ENCODE measurements at regions not wholly inside any gene's neighbourhood (a gene's known extent, or its start where the extent isn't known, plus 50 kb on each side); places are given as distances from the start of the nearest gene placed in this dataset.

DNA sequence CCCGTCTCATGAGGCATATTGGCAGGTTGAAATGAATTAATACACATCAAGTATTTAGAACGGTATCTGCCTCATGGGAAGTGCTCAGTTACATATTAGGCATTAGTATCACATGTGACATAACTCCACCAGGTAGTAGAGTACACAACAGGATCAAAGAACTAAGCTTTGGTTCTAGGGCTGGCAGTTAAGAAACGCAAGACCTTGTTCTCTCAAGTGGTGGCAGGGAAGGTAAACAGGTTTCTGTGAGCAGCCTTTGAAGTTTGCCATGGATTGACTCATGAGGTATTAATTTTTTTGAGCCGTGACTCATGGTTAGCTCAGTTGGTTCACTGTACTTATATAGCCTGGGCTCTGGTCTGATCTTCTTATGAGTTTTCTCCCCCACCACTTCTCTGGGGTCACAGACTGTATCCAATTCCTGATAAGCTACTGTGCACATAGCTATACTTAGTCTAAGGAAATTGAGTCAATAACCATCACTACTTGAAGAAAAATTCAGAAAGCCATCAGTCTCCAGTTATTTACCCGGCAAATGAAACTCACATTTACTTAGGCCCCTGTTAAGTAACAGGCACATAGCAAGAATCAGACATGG, 155.6 kb upstream of the STT3B start:
- TF ChIP-seq, protein P1, sequence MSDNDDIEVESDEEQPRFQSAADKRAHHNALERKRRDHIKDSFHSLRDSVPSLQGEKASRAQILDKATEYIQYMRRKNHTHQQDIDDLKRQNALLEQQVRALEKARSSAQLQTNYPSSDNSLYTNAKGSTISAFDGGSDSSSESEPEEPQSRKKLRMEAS (IDR thresholded peaks at IDR 0.05; ENCODE audit: insufficient read depth, insufficient read length), result no peak
- TF ChIP-seq, protein P2, sequence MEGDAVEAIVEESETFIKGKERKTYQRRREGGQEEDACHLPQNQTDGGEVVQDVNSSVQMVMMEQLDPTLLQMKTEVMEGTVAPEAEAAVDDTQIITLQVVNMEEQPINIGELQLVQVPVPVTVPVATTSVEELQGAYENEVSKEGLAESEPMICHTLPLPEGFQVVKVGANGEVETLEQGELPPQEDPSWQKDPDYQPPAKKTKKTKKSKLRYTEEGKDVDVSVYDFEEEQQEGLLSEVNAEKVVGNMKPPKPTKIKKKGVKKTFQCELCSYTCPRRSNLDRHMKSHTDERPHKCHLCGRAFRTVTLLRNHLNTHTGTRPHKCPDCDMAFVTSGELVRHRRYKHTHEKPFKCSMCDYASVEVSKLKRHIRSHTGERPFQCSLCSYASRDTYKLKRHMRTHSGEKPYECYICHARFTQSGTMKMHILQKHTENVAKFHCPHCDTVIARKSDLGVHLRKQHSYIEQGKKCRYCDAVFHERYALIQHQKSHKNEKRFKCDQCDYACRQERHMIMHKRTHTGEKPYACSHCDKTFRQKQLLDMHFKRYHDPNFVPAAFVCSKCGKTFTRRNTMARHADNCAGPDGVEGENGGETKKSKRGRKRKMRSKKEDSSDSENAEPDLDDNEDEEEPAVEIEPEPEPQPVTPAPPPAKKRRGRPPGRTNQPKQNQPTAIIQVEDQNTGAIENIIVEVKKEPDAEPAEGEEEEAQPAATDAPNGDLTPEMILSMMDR (IDR thresholded peaks at IDR 0.05; ENCODE audit: extremely low read depth in 1 of 2, insufficient read depth in 1 of 2, low read depth in 1 of 2, low read length in 2 of 2), result no peak
- TF ChIP-seq POLR2A (IDR thresholded peaks at IDR 0.05; ENCODE audit: low read depth, low read length), result no peak
- TF ChIP-seq POLR2AphosphoS5 (IDR thresholded peaks at IDR 0.05; ENCODE audit: insufficient read depth, low read depth, low read length), result no peak
- TF ChIP-seq EZH2 (IDR thresholded peaks at IDR 0.05; ENCODE audit: borderline replicate concordance, low read depth, low read length, severe bottlenecking), result no peak
- TF ChIP-seq JUN (IDR thresholded peaks at IDR 0.05; ENCODE audit: borderline replicate concordance, insufficient read depth, insufficient read length, low read depth), result peak; percentile 62
- peak; percentile 81 for TF ChIP-seq GATA2 (IDR thresholded peaks at IDR 0.05; ENCODE audit: insufficient read depth, insufficient read length, low read depth, low read length)
- no peak for TF ChIP-seq MYC (IDR thresholded peaks at IDR 0.05; ENCODE audit: low read depth, low read length)

Measured in endothelial cell of umbilical vein (primary cell).